Ascending aorta (tissue), 2 donors: ENCODE measurements at regions not wholly inside any gene's neighbourhood (a gene's known extent, or its start where the extent isn't known, plus 50 kb on each side); places are given as distances from the start of the nearest gene placed in this dataset.

Source experiments
- DNase-seq, 2 donors: peaks; one replicate each; pipeline ENCODE4 v3.0.0-alpha.2; 2019; ENCODE audit warnings: low spot score in 2 of 2
- H3K27ac ChIP-seq, 2 donors: fragments of 200-600 bp; sonication (generic); one replicate each; pipeline ENCODE4 v1.5.1; 2016 to 2017; ENCODE audit warnings: mild to moderate bottlenecking in 1 of 2
- H3K27me3 ChIP-seq: fragments of 200-600 bp; sonication (generic); one replicate; pipeline ENCODE4 v1.5.1; 2017
- H3K36me3 ChIP-seq, 2 donors: fragments of 200-600 bp; sonication (generic); one replicate each; pipeline ENCODE4 v1.5.1; 2016
- H3K4me1 ChIP-seq, 2 donors: fragments of 200-600 bp; sonication (generic); one replicate each; pipeline ENCODE4 v1.5.1; 2016 to 2017; ENCODE audit warnings: mild to moderate bottlenecking in 1 of 2
- H3K4me3 ChIP-seq, 2 donors: fragments of 200-600 bp; sonication (generic); one replicate each; pipeline ENCODE4 v1.5.1; 2016 to 2017; ENCODE audit warnings: mild to moderate bottlenecking in 1 of 2
- H3K9me3 ChIP-seq, 2 donors: fragments of 200-600 bp; sonication (generic); one replicate each; pipeline ENCODE4 v1.5.1; 2016
- intact Hi-C: fragments of 100-400 bp; cut with DNase I; formaldehyde crosslinking; loops from one replicate; pipeline ENCODE4 v1.15.1; 2023
- TF ChIP-seq, protein P1 (sequence below), 3 experiments: fragments of 200-600 bp in 2 of 3; fragments of 450-650 bp in 1 of 3; sonication (generic) in 2 of 3; IDR thresholded peaks; one replicate each; pipeline ENCODE4 v1.5.1; 2016 to 2019; ENCODE audit warnings: antibody characterized with exemption in 3 of 3, mild to moderate bottlenecking in 1 of 3, moderate library complexity in 1 of 3

DNA sequence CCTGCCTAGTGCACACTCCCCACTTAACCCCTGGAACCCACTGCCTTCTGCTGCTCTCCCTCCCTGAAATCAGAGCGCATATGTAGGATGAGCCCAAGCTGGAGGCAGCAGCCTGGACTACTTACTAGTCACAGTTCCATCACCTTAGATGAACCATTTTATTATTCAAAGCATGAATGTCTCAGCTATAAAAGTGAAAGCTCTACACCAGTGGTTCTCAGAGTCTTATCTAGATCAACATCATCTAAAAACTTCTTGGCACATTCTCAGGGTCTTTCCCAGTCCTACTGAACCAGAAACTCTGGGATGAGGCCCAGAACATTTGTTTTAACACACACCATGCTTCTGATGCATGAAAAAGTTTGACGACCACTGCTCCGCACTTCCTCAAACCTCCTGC is 100.3 kb upstream of the ANK3 start:
- no peak for DNase-seq
- H3K4me1 ChIP-seq, result peaks cover 0 to 3% of the 10 kb centered on the region in 2 donors
- intact Hi-C loops, result no loop called here
- no peak overlapping the region for H3K4me3 ChIP-seq
- no peaks in the 10 kb centered on the region for H3K36me3 ChIP-seq
- no peaks in the 10 kb centered on the region for H3K9me3 ChIP-seq
- H3K27ac ChIP-seq, result no peak overlapping the region
- TF ChIP-seq, protein P1, sequence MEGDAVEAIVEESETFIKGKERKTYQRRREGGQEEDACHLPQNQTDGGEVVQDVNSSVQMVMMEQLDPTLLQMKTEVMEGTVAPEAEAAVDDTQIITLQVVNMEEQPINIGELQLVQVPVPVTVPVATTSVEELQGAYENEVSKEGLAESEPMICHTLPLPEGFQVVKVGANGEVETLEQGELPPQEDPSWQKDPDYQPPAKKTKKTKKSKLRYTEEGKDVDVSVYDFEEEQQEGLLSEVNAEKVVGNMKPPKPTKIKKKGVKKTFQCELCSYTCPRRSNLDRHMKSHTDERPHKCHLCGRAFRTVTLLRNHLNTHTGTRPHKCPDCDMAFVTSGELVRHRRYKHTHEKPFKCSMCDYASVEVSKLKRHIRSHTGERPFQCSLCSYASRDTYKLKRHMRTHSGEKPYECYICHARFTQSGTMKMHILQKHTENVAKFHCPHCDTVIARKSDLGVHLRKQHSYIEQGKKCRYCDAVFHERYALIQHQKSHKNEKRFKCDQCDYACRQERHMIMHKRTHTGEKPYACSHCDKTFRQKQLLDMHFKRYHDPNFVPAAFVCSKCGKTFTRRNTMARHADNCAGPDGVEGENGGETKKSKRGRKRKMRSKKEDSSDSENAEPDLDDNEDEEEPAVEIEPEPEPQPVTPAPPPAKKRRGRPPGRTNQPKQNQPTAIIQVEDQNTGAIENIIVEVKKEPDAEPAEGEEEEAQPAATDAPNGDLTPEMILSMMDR (IDR thresholded peaks at IDR 0.05), result no peak
- no peaks in the 10 kb centered on the region for H3K27me3 ChIP-seq

DNA sequence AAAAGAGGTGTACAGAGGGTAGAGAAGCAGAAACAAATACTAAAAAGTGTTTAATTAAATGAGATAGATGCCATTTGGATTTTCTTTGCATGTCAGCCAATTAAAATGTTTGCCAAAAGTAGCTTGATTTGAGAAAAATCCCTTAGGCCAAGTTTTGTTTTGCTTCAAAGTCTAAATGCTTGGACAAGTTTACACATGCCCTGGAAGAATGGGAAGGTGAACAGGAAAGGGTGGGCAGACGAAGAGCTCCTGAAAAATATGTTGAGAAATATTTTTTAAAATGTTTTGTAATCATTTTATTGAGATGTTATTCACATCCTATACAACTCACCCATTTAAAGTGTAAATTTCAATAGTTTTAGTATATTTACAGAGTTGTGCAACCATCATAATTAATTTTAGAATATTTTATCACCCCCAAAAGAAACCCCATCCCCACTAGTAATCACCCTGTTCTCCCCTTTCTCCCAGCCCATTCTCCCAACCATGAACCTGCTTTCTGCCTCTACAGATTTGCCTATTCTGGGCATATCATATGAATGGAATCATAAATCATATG is 98.5 kb upstream of the ANK3 start:
- intact Hi-C loops, result no loop called here
- DNase-seq, result no peak
- Histone ChIP-seq H3K27me3 (no peaks in the 10 kb centered on the region), H3K9me3 (no peaks in the 10 kb centered on the region), H3K4me1 (peaks cover 0 to 3% of the 10 kb centered on the region in 2 donors), H3K27ac (no peak overlapping the region), H3K36me3 (no peaks in the 10 kb centered on the region), H3K4me3 (no peak overlapping the region)
- TF ChIP-seq, protein P1 (IDR thresholded peaks at IDR 0.05), result no peak

DNA sequence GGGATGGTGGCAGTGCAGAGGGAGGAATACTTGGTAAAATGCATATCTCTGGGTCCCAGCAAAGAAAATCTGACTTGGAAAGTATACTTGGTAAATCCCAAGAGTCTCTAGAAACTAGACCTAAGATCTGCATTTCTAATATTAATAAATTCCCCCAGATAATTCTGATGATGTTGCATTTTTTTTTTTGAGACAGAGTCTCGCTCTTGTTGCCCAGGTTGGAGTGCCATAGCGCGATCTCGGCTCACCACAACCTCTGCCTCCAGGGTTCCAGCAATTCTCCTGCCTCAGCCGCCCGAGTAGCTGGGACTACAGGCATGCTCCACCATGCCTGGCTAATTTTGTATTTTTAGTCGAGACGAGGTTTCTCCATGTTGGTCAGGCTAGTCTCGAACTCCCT is 97.9 kb upstream of the ANK3 start:
- DNase-seq, result no peak
- Histone ChIP-seq H3K36me3 (no peaks in the 10 kb centered on the region), H3K4me1 (peaks cover 0 to 3% of the 10 kb centered on the region in 2 donors), H3K4me3 (no peak overlapping the region), H3K27ac (no peak overlapping the region), H3K9me3 (no peaks in the 10 kb centered on the region), H3K27me3 (no peaks in the 10 kb centered on the region)
- TF ChIP-seq, protein P1 (IDR thresholded peaks at IDR 0.05), result no peak
- intact Hi-C loops, result no loop called here

DNA sequence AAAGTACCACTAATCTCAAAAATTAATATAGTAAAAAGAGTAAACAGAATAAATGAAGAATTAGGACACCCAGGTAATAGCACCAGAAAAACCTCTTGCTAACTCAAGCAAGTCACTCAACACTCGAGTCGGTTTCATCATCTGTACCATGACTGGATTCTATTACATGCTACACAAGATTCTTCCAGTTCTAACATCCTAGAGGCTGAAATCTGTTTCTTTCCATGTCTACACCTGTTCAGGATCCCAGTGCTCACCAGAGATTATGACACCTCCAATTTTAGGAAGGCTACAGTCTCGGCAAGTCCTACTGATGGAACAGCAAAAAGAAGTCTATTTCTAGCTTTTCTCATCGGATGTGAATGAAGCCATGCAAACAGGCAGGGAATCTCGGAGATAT is 95.3 kb upstream of the ANK3 start:
- intact Hi-C loops, result no loop called here
- Histone ChIP-seq H3K4me3 (no peak overlapping the region), H3K4me1 (peaks cover 0 to 3% of the 10 kb centered on the region in 2 donors), H3K27ac (no peak overlapping the region), H3K9me3 (no peaks in the 10 kb centered on the region), H3K36me3 (no peaks in the 10 kb centered on the region), H3K27me3 (no peaks in the 10 kb centered on the region)
- DNase-seq, result no peak
- TF ChIP-seq, protein P1 (IDR thresholded peaks at IDR 0.05), result no peak

DNA sequence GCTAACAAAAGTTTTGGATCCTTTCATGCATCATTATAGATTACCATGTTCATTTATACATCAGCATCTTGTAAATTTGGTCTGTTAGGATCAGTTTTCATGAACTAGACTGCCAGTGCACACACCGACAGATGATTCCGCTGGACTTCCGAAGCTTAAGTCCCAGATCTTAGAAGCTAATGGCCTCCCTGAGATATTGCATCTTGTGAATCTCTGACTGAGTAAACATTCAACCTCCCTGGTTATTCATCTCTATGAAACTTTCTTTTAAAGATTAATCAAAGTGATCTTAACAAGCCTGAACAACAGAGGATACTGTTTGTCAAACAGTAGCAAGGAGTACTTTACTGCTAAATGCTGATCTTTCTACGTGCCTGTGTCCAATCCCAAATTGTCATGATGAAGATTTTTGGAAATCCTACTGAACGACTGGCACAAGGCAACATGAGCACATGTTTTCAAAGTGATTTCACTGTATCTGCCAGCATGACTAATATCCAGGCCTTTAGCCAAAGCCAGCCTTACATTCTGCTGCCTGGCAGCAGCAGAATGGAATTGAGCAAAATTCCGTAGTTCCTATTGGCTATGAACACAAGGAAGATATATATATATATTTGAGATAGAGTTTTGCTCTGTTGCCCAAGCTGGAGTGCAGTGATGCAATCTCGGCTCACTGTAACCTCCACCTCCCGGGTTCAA is 91.3 kb upstream of the ANK3 start:
- intact Hi-C loops, result loop anchor here (2.0 kb wide), 1 partner anchor 34 kb away; no protein-coding TSS in a partner anchor
- H3K27ac ChIP-seq, result no peak overlapping the region

More for the DNA sequence above, 91.3 kb upstream of the ANK3 start:
- H3K27me3 ChIP-seq, result no peaks in the 10 kb centered on the region
- H3K4me3 ChIP-seq, result peak overlapping the region in 1 of 2 donors; percentile 26
- peak in 1 of 2 donors; percentile 68 for DNase-seq
- H3K9me3 ChIP-seq, result no peaks in the 10 kb centered on the region
- no peaks in the 10 kb centered on the region for H3K36me3 ChIP-seq
- TF ChIP-seq, protein P1 (IDR thresholded peaks at IDR 0.05), result no peak
- no peaks in the 10 kb centered on the region for H3K4me1 ChIP-seq
